ENCODE measurements at regions not wholly inside any gene's neighbourhood (a gene's known extent, or its start where the extent isn't known, plus 50 kb on each side); places are given as distances from the start of the nearest gene placed in this dataset.

GRCh38 chr5:98504505-98504904 is 269.0 kb upstream of the RGMB start:
- POLR2A ChIA-PET = no interaction called here
- CTCF ChIA-PET = interaction anchor here (1.0 kb wide), 1 partner anchor 18 kb away, joined by 3 read pairs; no protein-coding TSS in a partner anchor
- no peak for DNase-seq (ENCODE audit: extremely low spot score)
- TF ChIP-seq CTCF (IDR thresholded peaks at IDR 0.05; ENCODE audit: control extremely low read depth, extremely low read depth, low read depth, missing control alignments) = no peak

GRCh38 chr5:98510143-98510985 is 263.1 kb upstream of the RGMB start:
- TF ChIP-seq CTCF (IDR thresholded peaks at IDR 0.05; ENCODE audit: control extremely low read depth, extremely low read depth, low read depth, missing control alignments) = no peak
- ChIA-PET POLR2A (no interaction called here), CTCF (interaction anchor here (1.2 to 1.4 kb wide), 3 partner anchors 8 to 22 kb away, joined by 3 to 5 read pairs (median 4); no protein-coding TSS in a partner anchor)
- DNase-seq (ENCODE audit: extremely low spot score) = no peak

- no peak for DNase-seq (ENCODE audit: extremely low spot score)
- POLR2A ChIA-PET = no interaction called here
- CTCF ChIA-PET = interaction anchor here (1.4 kb wide), 1 partner anchor 10 kb away, joined by 4 read pairs; no protein-coding TSS in a partner anchor
- no peak for TF ChIP-seq CTCF (IDR thresholded peaks at IDR 0.05; ENCODE audit: control extremely low read depth, extremely low read depth, low read depth, missing control alignments)
Measured at GRCh38 chr5:98513380-98513779, 260.1 kb upstream of the RGMB start.

GRCh38 chr5:98514215-98514614 is 259.2 kb upstream of the RGMB start:
- CTCF ChIA-PET = interaction anchor here (1.4 kb wide), 1 partner anchor 9 kb away, joined by 4 read pairs; no protein-coding TSS in a partner anchor

GRCh38 chr5:98516701-98517100 is 256.8 kb upstream of the RGMB start:
- ChIA-PET POLR2A (no interaction called here), CTCF (interaction anchor here (1.6 to 1.8 kb wide), 2 partner anchors 9 to 11 kb away, joined by 3 to 5 read pairs; no protein-coding TSS in a partner anchor)
- TF ChIP-seq CTCF (IDR thresholded peaks at IDR 0.05; ENCODE audit: control extremely low read depth, extremely low read depth, low read depth, missing control alignments) = no peak
- DNase-seq (ENCODE audit: extremely low spot score) = no peak

More at GRCh38 chr5:98514215-98514614, 259.2 kb upstream of the RGMB start:
- TF ChIP-seq CTCF (IDR thresholded peaks at IDR 0.05; ENCODE audit: control extremely low read depth, extremely low read depth, low read depth, missing control alignments) = no peak
- no peak for DNase-seq (ENCODE audit: extremely low spot score)
- POLR2A ChIA-PET = no interaction called here

- no peak for TF ChIP-seq CTCF (IDR thresholded peaks at IDR 0.05; ENCODE audit: control extremely low read depth, extremely low read depth, low read depth, missing control alignments)
- POLR2A ChIA-PET = no interaction called here
- no peak for DNase-seq (ENCODE audit: extremely low spot score)
- CTCF ChIA-PET = interaction anchor here (2.0 kb wide), 1 partner anchor 8 kb away, joined by 5 read pairs; no protein-coding TSS in a partner anchor
Measured at GRCh38 chr5:98517560-98518366, 255.7 kb upstream of the RGMB start.

All from GM10248 (cell line).